Activated T-helper 1 cell treated with anti-CD3 and anti-CD28 coated beads, Interleukin-2, amount 50 U/mL, for 16 hours (primary cell): ENCODE measurements at regions not wholly inside any gene's neighbourhood (a gene's known extent, or its start where the extent isn't known, plus 50 kb on each side); places are given as distances from the start of the nearest gene placed in this dataset.
"Not testable (repeated sequence)": the region's sequence is repeated elsewhere in the genome, so short reads cannot be mapped to it uniquely, and the experiment has no call there.

Experiments
- DNase-seq, 2 donors: peaks; one replicate each; pipeline ENCODE4 v3.0.0-alpha.2; 2020; ENCODE audit warnings: low read depth in 1 of 2, low spot score in 1 of 2

- DNase-seq, result no peak
Measured at GRCh38 chr2:57402755-57403154, 643.9 kb upstream of the VRK2 start.

- DNase-seq, result no peak
Measured at GRCh38 chr2:57407772-57408201, 638.8 kb upstream of the VRK2 start.

GRCh38 chr2:57408587-57408986 lies 638.0 kb upstream of the VRK2 start:
- no peak for DNase-seq

GRCh38 chr2:57417007-57417406 lies 629.6 kb upstream of the VRK2 start:
- DNase-seq, result no peak

GRCh38 chr2:57418859-57419346 lies 627.7 kb upstream of the VRK2 start:
- DNase-seq, result not testable (repeated sequence)

- no peak for DNase-seq
Measured at GRCh38 chr2:57429831-57430230, 616.8 kb upstream of the VRK2 start.

- no peak for DNase-seq
Measured at GRCh38 chr2:57432528-57432927, 614.1 kb upstream of the VRK2 start.

- DNase-seq, result no peak
Measured at GRCh38 chr2:57434441-57434840, 612.2 kb upstream of the VRK2 start.

GRCh38 chr2:57434972-57435371 lies 611.6 kb upstream of the VRK2 start:
- no peak for DNase-seq

- DNase-seq, result no peak
Measured at GRCh38 chr2:57437077-57437476, 609.5 kb upstream of the VRK2 start.

- no peak for DNase-seq
Measured at GRCh38 chr2:57440437-57440836, 606.2 kb upstream of the VRK2 start.

- DNase-seq, result no peak
Measured at GRCh38 chr2:57443086-57443485, 603.5 kb upstream of the VRK2 start.

GRCh38 chr2:57443973-57444521 lies 602.6 kb upstream of the VRK2 start:
- no peak for DNase-seq

GRCh38 chr2:57444752-57445430 lies 601.7 kb upstream of the VRK2 start:
- no peak for DNase-seq

- DNase-seq, result no peak
Measured at GRCh38 chr2:57448816-57449215, 597.8 kb upstream of the VRK2 start.

- DNase-seq, result no peak
Measured at GRCh38 chr2:57450170-57450569, 596.4 kb upstream of the VRK2 start.

- DNase-seq, result no peak
Measured at GRCh38 chr2:57452634-57453033, 594.0 kb upstream of the VRK2 start.

- no peak for DNase-seq
Measured at GRCh38 chr2:57453945-57454344, 592.7 kb upstream of the VRK2 start.

- DNase-seq, result no peak
Measured at GRCh38 chr2:57460396-57461276, 586.0 kb upstream of the VRK2 start.

- DNase-seq, result no peak
Measured at GRCh38 chr2:57461624-57462023, 585.0 kb upstream of the VRK2 start.

- no peak for DNase-seq
Measured at GRCh38 chr2:57465067-57465466, 581.5 kb upstream of the VRK2 start.

- DNase-seq, result no peak
Measured at GRCh38 chr2:57465967-57466366, 580.6 kb upstream of the VRK2 start.
